ENCODE measurements at regions not wholly inside any gene's neighbourhood (a gene's known extent, or its start where the extent isn't known, plus 50 kb on each side); places are given as distances from the start of the nearest gene placed in this dataset.

DNA sequence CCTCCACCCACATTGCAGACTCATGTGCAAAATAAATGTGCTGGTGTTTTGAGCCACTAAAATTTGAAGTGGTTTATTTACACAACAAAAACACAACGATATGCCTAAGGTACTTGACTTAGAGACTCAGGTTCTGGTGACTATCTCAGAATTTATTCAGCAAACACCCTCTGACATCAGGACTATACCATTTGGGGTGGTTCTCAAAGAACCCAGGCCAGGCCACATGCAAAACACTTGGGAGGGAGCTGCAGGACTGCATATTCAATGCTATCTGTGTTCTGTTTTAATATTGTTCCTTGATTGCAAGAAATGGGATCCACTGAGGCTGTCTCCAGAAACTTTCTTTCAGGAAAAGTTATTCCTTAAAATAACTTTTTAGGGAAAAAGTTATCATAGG lies 91.6 kb downstream of the LINC00237 start:
- no peak overlapping the region for H3K4me3 ChIP-seq
- TF ChIP-seq, protein P1, sequence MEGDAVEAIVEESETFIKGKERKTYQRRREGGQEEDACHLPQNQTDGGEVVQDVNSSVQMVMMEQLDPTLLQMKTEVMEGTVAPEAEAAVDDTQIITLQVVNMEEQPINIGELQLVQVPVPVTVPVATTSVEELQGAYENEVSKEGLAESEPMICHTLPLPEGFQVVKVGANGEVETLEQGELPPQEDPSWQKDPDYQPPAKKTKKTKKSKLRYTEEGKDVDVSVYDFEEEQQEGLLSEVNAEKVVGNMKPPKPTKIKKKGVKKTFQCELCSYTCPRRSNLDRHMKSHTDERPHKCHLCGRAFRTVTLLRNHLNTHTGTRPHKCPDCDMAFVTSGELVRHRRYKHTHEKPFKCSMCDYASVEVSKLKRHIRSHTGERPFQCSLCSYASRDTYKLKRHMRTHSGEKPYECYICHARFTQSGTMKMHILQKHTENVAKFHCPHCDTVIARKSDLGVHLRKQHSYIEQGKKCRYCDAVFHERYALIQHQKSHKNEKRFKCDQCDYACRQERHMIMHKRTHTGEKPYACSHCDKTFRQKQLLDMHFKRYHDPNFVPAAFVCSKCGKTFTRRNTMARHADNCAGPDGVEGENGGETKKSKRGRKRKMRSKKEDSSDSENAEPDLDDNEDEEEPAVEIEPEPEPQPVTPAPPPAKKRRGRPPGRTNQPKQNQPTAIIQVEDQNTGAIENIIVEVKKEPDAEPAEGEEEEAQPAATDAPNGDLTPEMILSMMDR (IDR thresholded peaks at IDR 0.05): no peak
- no peak for DNase-seq (ENCODE audit: low spot score in 2 of 2)
- no peaks in the 10 kb centered on the region for H3K9me3 ChIP-seq
- H3K27ac ChIP-seq: no peak overlapping the region
- no peaks in the 10 kb centered on the region for H3K4me1 ChIP-seq
- intact Hi-C loops (cut with DNase I): no loop called here
- no peaks in the 10 kb centered on the region for H3K27me3 ChIP-seq
- no peaks in the 10 kb centered on the region for H3K36me3 ChIP-seq

DNA sequence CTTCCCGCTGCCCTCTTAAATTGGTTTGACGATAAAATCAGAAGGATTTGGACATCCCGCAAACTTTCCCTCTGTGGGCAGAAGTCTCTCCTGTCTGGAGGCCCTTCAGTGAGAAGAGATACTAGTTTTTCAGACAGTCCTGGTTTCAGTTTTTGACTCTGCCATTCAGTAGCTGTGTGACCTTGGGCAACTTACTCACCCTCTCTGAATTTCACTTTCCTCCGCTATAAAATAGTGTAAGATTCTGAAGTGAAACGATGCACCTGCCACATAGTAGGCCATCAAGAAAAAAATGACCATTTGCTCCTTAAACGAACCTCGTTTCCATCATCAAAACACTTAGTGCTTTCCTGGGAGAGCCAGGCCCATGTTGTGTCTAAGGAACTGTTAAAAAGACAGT lies 97.2 kb downstream of the LINC00237 start:
- no peak overlapping the region for H3K4me3 ChIP-seq
- H3K27ac ChIP-seq: no peak overlapping the region
- intact Hi-C loops (cut with DNase I): no loop called here
- TF ChIP-seq, protein P1 (IDR thresholded peaks at IDR 0.05): no peak
- no peaks in the 10 kb centered on the region for H3K4me1 ChIP-seq
- no peak for DNase-seq (ENCODE audit: low spot score in 2 of 2)
- no peaks in the 10 kb centered on the region for H3K27me3 ChIP-seq
- H3K36me3 ChIP-seq: no peaks in the 10 kb centered on the region
- H3K9me3 ChIP-seq: no peaks in the 10 kb centered on the region

DNA sequence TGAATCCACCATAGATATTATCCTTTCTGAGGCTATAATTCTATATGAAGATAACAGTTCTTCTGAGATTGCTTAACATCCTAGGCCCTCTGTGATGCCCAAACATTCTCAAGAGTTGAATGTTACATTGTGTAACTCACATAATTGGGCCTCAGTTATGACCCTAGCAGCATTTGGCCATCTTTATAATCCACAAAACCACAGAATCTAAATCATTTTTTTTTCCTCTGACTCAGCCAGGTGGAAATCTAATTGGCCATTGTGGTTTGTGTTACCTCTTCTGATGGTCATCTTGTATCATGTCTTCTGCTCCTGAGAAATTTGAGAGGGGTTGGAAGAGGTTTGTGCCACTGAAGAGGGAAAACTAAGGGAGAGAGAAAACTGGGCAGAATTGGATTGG lies 99.5 kb downstream of the LINC00237 start:
- no peak overlapping the region for H3K4me3 ChIP-seq
- intact Hi-C loops (cut with DNase I): no loop called here

DNA sequence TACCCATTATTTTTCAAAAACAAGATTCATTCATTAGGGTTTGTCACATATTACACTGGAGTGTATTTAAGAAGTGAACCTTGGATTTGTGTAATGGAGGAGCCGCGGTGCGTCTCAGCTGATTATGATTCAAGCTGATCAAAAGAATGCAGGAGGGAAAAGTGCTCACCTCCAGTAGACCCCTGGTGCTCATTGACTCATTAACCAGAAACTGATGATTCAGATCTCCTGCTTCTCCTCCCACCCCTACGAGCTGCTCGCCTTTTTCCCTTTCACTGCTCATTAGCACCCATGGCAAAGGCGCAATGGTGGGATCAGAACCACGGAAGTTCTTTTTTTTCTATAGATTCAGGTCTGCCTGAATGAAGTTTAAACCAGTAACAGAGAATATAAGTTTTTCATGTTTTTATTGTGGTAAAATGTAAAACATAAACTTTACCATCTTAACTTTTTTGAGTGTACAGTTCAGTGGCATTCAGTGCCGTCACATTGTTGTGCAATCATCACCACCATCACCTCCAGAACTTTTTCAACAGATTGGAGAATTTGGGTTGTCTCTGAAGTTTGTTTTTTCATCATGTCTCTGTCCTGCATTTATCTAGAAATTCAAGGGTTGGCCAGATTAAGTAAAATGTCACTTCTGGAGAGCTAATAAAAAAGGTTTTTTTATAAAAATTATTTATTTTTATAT lies 101.6 kb downstream of the LINC00237 start:
- Histone ChIP-seq H3K27me3 (no peaks in the 10 kb centered on the region), H3K27ac (no peak overlapping the region), H3K36me3 (no peaks in the 10 kb centered on the region), H3K4me1 (no peaks in the 10 kb centered on the region), H3K9me3 (no peaks in the 10 kb centered on the region), H3K4me3 (no peak overlapping the region)
- TF ChIP-seq, protein P1 (IDR thresholded peaks at IDR 0.05): no peak
- intact Hi-C loops (cut with DNase I): no loop called here
- DNase-seq (ENCODE audit: low spot score in 2 of 2): no peak

More for the DNA sequence above, 99.5 kb downstream of the LINC00237 start:
- no peak overlapping the region for H3K27ac ChIP-seq
- H3K4me1 ChIP-seq: no peaks in the 10 kb centered on the region
- TF ChIP-seq, protein P1 (IDR thresholded peaks at IDR 0.05): no peak
- H3K27me3 ChIP-seq: no peaks in the 10 kb centered on the region
- no peaks in the 10 kb centered on the region for H3K36me3 ChIP-seq
- DNase-seq (ENCODE audit: low spot score in 2 of 2): no peak
- H3K9me3 ChIP-seq: no peaks in the 10 kb centered on the region

DNA sequence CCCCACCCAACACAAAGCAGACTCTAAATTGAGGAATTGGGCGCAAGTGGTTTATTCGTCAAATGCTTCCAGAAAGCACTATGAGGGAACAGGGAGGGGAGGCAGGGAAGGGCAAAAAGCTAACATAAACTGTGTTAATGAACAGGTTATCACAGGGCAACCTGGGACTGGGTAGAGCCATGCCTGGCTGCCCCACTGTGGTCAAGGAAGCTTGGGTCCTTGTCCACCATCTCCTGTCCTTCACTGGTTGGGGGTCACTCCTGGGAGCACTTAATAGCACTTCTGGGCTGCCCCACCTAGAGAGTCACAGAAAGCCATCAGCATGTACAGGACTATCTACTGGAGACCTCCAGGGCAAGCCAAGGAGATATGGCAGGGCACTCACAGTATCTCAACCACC lies 102.3 kb downstream of the LINC00237 start:
- DNase-seq (ENCODE audit: low spot score in 2 of 2): no peak

More for the DNA sequence above, 102.3 kb downstream of the LINC00237 start:
- no peaks in the 10 kb centered on the region for H3K36me3 ChIP-seq
- H3K9me3 ChIP-seq: no peaks in the 10 kb centered on the region
- no peaks in the 10 kb centered on the region for H3K27me3 ChIP-seq
- H3K4me1 ChIP-seq: no peaks in the 10 kb centered on the region
- no peak overlapping the region for H3K27ac ChIP-seq
- intact Hi-C loops (cut with DNase I): no loop called here
- H3K4me3 ChIP-seq: no peak overlapping the region
- TF ChIP-seq, protein P1 (IDR thresholded peaks at IDR 0.05): no peak
